ENCODE measurements at regions not wholly inside any gene's neighbourhood (a gene's known extent, or its start where the extent isn't known, plus 50 kb on each side); places are given as distances from the start of the nearest gene placed in this dataset.

DNA sequence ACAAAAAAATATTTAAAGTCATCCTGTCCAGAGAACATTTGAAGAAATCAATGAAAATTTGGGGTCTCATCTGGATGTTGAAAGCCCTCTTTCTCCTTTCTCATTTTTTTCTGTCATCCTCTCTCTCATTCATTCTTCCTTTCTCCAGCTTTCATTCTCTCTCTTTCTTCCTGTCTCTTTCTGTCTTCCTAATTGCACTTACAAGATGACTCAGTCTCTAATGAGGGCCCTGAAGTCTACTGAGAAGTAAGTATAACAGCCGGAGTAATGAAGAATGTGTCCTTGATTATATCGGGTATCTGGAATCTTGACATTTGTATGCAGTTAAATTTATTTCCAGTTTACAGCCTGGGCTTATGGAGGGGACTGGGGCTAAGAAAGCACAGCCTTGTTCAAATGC lies 232.2 kb upstream of the SULF2 start:
- Histone ChIP-seq H3K36me3 (ENCODE audit: low read depth) (no peaks in the 10 kb centered on the region), H3K4me3 (no peak overlapping the region), H3K9me3 (peaks cover 2% of the 10 kb centered on the region), H3K4me1 (ENCODE audit: low read depth) (no peaks in the 10 kb centered on the region)
- ATAC-seq: no peak
- DNase-seq: no peak
- intact Hi-C loops (cut with DNase I, micrococcal nuclease): no loop called here
- TF ChIP-seq, protein P1, sequence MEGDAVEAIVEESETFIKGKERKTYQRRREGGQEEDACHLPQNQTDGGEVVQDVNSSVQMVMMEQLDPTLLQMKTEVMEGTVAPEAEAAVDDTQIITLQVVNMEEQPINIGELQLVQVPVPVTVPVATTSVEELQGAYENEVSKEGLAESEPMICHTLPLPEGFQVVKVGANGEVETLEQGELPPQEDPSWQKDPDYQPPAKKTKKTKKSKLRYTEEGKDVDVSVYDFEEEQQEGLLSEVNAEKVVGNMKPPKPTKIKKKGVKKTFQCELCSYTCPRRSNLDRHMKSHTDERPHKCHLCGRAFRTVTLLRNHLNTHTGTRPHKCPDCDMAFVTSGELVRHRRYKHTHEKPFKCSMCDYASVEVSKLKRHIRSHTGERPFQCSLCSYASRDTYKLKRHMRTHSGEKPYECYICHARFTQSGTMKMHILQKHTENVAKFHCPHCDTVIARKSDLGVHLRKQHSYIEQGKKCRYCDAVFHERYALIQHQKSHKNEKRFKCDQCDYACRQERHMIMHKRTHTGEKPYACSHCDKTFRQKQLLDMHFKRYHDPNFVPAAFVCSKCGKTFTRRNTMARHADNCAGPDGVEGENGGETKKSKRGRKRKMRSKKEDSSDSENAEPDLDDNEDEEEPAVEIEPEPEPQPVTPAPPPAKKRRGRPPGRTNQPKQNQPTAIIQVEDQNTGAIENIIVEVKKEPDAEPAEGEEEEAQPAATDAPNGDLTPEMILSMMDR (IDR thresholded peaks at IDR 0.05): no peak

DNA sequence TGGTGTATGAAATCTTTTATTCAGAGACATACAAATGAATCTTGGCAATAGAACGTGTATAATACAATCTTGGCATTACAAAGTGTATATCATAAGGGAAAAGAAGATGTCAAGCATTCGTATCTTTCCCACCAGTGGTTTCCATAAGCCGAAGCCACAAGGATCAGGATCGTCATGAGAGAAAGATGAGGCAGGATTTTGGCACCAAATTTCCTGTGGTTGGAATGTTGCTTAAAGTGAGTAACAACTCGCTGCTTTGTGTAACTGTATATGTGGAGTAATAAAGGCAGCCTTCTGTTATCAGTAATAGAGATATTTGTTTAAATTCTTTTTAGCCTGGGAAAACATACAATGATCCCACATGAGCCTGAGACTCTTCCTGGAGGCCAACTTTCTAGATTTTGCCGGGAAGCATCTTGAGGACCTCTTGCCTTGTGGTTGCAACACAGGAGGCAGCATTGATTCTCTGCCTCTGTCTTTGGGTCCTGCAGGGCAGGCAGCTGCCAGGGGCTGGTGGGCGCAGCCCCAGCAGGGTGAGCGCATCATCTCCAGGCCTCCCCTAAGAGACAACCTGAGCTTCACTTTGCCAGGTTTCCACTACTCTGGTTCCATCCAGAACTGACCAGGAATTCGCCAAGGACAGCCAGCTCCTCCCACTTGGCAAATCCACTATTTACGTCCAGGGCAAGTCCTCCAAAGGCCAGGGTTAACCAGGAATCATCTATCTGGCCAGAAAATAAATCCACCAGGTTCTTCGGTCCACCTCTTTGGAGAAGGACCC lies 230.9 kb upstream of the SULF2 start:
- Histone ChIP-seq H3K4me1 (ENCODE audit: low read depth) (no peaks in the 10 kb centered on the region), H3K36me3 (ENCODE audit: low read depth) (no peaks in the 10 kb centered on the region), H3K9me3 (peaks cover 10% of the 10 kb centered on the region), H3K4me3 (no peak overlapping the region)
- intact Hi-C loops (cut with DNase I, micrococcal nuclease): no loop called here
- TF ChIP-seq, protein P1 (IDR thresholded peaks at IDR 0.05): no peak
- DNase-seq (no peak), ATAC-seq (no peak)

DNA sequence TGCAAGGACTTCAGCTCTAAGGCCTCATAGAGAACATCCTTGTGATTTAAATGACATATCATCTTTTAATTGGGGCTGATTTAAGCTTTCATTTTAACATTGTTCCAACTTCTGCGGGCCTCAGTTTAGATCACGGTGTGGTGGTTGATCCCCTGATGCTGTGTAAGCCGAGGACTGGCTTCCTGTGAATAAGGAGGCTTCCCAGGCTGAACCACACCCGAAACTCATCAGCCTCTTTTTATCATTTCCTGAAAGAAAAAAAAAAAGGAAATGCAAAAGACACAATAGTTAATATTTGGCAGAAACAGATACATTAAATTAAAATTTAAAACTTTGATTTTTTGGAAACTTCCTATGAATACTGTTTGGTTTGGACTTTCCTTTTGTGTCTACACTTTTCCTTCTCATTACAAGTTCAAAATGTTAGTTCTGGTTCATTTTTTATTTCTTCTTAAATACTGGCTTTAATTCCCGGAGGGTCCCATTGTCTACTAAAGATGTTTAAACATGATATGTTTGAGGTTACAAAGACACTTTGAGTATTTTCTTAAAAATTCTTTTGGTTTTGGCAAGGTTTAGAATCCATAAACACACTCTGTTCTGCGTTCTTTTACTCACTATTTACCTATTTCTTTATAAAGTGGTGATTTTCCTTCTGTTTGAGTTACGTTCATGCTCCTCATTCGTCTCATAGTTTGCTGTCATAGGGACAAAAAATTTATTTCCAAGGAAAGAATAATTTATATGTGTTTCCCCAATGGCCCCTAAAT lies 230.0 kb upstream of the SULF2 start:
- peaks cover 10% of the 10 kb centered on the region for H3K9me3 ChIP-seq
- H3K36me3 ChIP-seq (ENCODE audit: low read depth): no peaks in the 10 kb centered on the region
- H3K4me1 ChIP-seq (ENCODE audit: low read depth): no peaks in the 10 kb centered on the region
- intact Hi-C loops (cut with DNase I, micrococcal nuclease): no loop called here
- H3K4me3 ChIP-seq: no peak overlapping the region
- TF ChIP-seq, protein P1 (IDR thresholded peaks at IDR 0.05): no peak
- DNase-seq (no peak), ATAC-seq (no peak)

DNA sequence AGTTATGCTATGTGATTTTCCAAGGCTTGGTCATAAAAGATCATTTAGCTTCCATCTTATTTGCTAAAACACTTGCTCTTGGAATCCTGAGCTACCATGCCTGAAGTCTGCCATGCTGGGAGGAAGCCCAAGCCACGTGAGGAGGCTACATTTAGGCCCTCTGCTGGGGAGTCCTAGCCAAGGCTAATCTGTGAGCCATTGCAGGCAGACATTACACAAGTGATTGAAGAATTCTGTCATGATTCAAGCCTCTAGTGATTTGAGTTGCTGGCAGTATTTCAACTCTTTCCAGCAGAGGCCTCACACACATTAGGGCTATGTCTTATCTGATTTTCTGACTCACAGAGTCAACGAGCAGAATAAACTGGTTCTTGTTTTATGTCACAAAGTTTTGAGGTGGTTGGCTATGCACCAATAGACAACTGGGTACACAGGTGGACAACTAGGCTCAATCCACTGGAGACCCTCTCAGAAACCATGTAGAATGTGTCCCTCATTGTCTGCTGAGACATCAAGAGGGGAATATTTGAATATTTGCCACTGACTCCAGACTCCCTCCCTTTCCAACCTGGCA lies 227.2 kb upstream of the SULF2 start:
- Histone ChIP-seq H3K4me1 (ENCODE audit: low read depth) (no peaks in the 10 kb centered on the region), H3K9me3 (peaks cover 10% of the 10 kb centered on the region), H3K36me3 (ENCODE audit: low read depth) (no peaks in the 10 kb centered on the region), H3K4me3 (no peak overlapping the region)
- no peak for DNase-seq
- TF ChIP-seq, protein P1 (IDR thresholded peaks at IDR 0.05): no peak
- no peak for ATAC-seq
- intact Hi-C loops (cut with DNase I, micrococcal nuclease): no loop called here

DNA sequence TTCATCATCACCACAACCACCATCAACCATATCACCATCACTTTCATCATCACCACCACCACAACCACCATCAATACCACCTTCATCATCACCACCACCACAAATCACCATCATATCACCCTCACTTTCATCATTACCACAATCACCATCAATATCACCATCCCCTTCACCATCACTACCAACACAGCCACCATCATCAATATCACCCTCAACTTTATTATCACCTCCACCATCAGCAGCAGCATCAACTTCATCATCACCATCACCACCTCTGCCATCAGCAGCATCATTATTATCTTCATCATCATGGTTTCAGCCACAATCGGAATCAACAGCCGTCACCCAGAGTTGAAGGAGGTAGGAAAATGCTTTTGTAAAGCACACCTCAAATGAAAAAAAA lies 225.7 kb upstream of the SULF2 start:
- no peak for ATAC-seq

More for the DNA sequence above, 225.7 kb upstream of the SULF2 start:
- Histone ChIP-seq H3K4me1 (ENCODE audit: low read depth) (no peaks in the 10 kb centered on the region), H3K36me3 (ENCODE audit: low read depth) (no peaks in the 10 kb centered on the region), H3K4me3 (no peak overlapping the region), H3K9me3 (peaks cover 10% of the 10 kb centered on the region)
- intact Hi-C loops (cut with DNase I, micrococcal nuclease): no loop called here
- DNase-seq: no peak
- TF ChIP-seq, protein P1 (IDR thresholded peaks at IDR 0.05): no peak
